Endodermal cell (in vitro differentiated cells): ENCODE measurements at regions not wholly inside any gene's neighbourhood (a gene's known extent, or its start where the extent isn't known, plus 50 kb on each side); places are given as distances from the start of the nearest gene placed in this dataset.

Experiments used
- DNase-seq: peaks from one replicate; pipeline ENCODE4 v3.0.0-alpha.2; 2017
- H3K27ac ChIP-seq: 2 replicates; pipeline ENCODE4 v1.5.1; 2013; ENCODE audit warnings: mild to moderate bottlenecking, low read depth, low read length, moderate library complexity
- H3K27me3 ChIP-seq: 2 replicates; pipeline ENCODE4 v1.6.1; 2013; ENCODE audit warnings: mild to moderate bottlenecking, low read length, moderate library complexity; ENCODE audit not compliant: insufficient read depth, control insufficient read depth, poor library complexity, severe bottlenecking
- H3K36me3 ChIP-seq: 2 replicates; pipeline ENCODE4 v1.7.0; 2013; ENCODE audit warnings: mild to moderate bottlenecking, low read length, moderate library complexity; ENCODE audit not compliant: control insufficient read depth, insufficient read depth
- H3K4me1 ChIP-seq: one replicate; pipeline ENCODE4 v1.7.0; 2013; ENCODE audit warnings: low read length; ENCODE audit not compliant: control insufficient read depth, insufficient read depth
- H3K4me3 ChIP-seq: 2 replicates; pipeline ENCODE4 v1.5.1; 2013; ENCODE audit warnings: mild to moderate bottlenecking, low read length, moderate library complexity
- H3K9ac ChIP-seq: 2 replicates; pipeline ENCODE4 v1.6.1; 2013; ENCODE audit warnings: mild to moderate bottlenecking, low read length, moderate library complexity; ENCODE audit not compliant: poor library complexity, severe bottlenecking; ENCODE audit errors: extremely low read depth
- H3K9me3 ChIP-seq: 2 replicates; pipeline ENCODE4 v1.6.1; 2013; ENCODE audit warnings: mild to moderate bottlenecking, low read length, moderate library complexity; ENCODE audit not compliant: control insufficient read depth
- H3K27ac Mint-ChIP-seq: 2 replicates; pipeline ENCODE4 v1.8.0; 2020; ENCODE audit warnings: mixed read lengths
- H3K27me3 Mint-ChIP-seq: 2 replicates; pipeline ENCODE4 v1.8.0; 2021; ENCODE audit warnings: mild to moderate bottlenecking, mixed read lengths; ENCODE audit not compliant: insufficient read depth
- H3K36me3 Mint-ChIP-seq: 2 replicates; pipeline ENCODE4 v1.8.0; 2020; ENCODE audit warnings: low read depth, mixed read lengths
- H3K4me1 Mint-ChIP-seq: 2 replicates; pipeline ENCODE4 v1.8.0; 2020; ENCODE audit warnings: mixed read lengths
- H3K4me3 Mint-ChIP-seq: 2 replicates; pipeline ENCODE4 v1.8.0; 2020; ENCODE audit warnings: mild to moderate bottlenecking, moderate library complexity, mixed read lengths
- H3K9me3 Mint-ChIP-seq: 2 replicates; pipeline ENCODE4 v1.8.0; 2020; ENCODE audit warnings: mild to moderate bottlenecking, mixed read lengths
- WGBS, 2 experiments: methylation state at CpG; one replicate each; pipeline versions ENCODE4 v1.1.5 to v1.1.7; 2013; ENCODE audit warnings: missing lambda C conversion rate in 2 of 2, mixed read lengths in 1 of 2; ENCODE audit not compliant: insufficient coverage in 1 of 2, insufficient read length in 1 of 2; 5-methylcytosine and 5-hydroxymethylcytosine counted together
- TF ChIP-seq, protein P1 (sequence below): fragments of 200-600 bp; sonication (generic); conservative IDR thresholded peaks from 2 replicates; pipeline ENCODE4 v1.5.0; 2021; ENCODE audit warnings: antibody characterized with exemption, mild to moderate bottlenecking

DNA sequence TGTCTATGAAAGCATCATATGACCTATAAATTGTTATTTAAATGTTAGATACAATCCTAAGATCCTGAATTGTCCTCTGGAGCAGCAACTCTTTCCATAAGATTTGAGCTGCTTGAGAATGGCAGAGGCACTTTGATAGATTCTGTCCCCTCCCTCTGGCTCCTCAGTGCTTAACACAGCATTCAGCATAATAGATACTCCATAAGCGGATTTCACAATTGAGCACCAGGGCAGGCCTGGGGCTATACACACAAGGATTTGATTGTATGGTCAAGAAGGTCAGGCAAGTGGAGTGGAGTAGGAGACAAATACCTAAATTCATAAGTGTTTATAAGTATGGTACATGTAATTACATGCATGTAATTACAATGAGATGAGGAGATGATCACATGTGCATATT, 96.3 kb downstream of the FOXD1 start:
- H3K4me3 ChIP-seq = no peak overlapping the region
- H3K9me3 ChIP-seq = no peaks in the 10 kb centered on the region
- WGBS, 2 experiments = 95% methylated on average over 1 of the region's 1 CpG; no CpG with 5 or more reads in 1 of the 2 experiments
- H3K36me3 ChIP-seq = no peaks in the 10 kb centered on the region
- H3K4me1 Mint-ChIP-seq = peaks cover 10% of the 10 kb centered on the region
- no peak overlapping the region for H3K4me3 Mint-ChIP-seq
- peaks cover 4% of the 10 kb centered on the region for H3K27me3 Mint-ChIP-seq
- no peaks in the 10 kb centered on the region for H3K36me3 Mint-ChIP-seq
- H3K27me3 ChIP-seq = no peaks in the 10 kb centered on the region
- H3K9me3 Mint-ChIP-seq = peaks cover 25% of the 10 kb centered on the region
- DNase-seq = no peak
- TF ChIP-seq, protein P1, sequence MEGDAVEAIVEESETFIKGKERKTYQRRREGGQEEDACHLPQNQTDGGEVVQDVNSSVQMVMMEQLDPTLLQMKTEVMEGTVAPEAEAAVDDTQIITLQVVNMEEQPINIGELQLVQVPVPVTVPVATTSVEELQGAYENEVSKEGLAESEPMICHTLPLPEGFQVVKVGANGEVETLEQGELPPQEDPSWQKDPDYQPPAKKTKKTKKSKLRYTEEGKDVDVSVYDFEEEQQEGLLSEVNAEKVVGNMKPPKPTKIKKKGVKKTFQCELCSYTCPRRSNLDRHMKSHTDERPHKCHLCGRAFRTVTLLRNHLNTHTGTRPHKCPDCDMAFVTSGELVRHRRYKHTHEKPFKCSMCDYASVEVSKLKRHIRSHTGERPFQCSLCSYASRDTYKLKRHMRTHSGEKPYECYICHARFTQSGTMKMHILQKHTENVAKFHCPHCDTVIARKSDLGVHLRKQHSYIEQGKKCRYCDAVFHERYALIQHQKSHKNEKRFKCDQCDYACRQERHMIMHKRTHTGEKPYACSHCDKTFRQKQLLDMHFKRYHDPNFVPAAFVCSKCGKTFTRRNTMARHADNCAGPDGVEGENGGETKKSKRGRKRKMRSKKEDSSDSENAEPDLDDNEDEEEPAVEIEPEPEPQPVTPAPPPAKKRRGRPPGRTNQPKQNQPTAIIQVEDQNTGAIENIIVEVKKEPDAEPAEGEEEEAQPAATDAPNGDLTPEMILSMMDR = no peak
- H3K27ac Mint-ChIP-seq = no peak overlapping the region
- H3K27ac ChIP-seq = no peak overlapping the region
- peaks cover 8% of the 10 kb centered on the region for H3K4me1 ChIP-seq
- no peak overlapping the region for H3K9ac ChIP-seq

DNA sequence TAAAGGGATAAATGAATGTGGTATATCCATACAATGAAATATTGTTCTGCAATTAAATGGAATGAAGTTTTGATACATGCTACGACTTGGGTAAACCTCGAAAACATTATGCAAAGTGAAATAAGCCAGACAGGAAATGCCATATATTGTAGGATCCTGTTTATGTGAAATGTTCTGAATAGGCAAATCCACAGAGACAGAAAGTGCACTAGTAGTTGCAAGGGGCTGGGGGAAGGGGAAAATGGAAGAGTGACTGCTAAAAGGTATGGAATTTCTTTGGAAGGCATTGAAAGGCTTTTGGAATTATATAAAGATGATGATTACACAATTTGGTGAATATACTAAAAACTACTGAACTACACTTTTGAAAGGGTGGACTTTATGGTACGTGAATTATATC, 97.0 kb downstream of the FOXD1 start:
- H3K27ac Mint-ChIP-seq = no peak overlapping the region
- H3K9ac ChIP-seq = no peak overlapping the region
- H3K27ac ChIP-seq = no peak overlapping the region
- H3K4me3 ChIP-seq = no peak overlapping the region
- H3K36me3 Mint-ChIP-seq = no peaks in the 10 kb centered on the region
- H3K9me3 Mint-ChIP-seq = peaks cover 32% of the 10 kb centered on the region
- peaks cover 4% of the 10 kb centered on the region for H3K27me3 Mint-ChIP-seq
- H3K36me3 ChIP-seq = no peaks in the 10 kb centered on the region
- no peak overlapping the region for H3K4me3 Mint-ChIP-seq
- peaks cover 8% of the 10 kb centered on the region for H3K4me1 ChIP-seq
- TF ChIP-seq, protein P1 = no peak
- no peak for DNase-seq
- no peaks in the 10 kb centered on the region for H3K27me3 ChIP-seq
- peaks cover 8% of the 10 kb centered on the region for H3K4me1 Mint-ChIP-seq
- H3K9me3 ChIP-seq = peaks cover 6% of the 10 kb centered on the region
- WGBS, 2 experiments = 79 to 92% methylated on average over 2 of the region's 3 CpGs

DNA sequence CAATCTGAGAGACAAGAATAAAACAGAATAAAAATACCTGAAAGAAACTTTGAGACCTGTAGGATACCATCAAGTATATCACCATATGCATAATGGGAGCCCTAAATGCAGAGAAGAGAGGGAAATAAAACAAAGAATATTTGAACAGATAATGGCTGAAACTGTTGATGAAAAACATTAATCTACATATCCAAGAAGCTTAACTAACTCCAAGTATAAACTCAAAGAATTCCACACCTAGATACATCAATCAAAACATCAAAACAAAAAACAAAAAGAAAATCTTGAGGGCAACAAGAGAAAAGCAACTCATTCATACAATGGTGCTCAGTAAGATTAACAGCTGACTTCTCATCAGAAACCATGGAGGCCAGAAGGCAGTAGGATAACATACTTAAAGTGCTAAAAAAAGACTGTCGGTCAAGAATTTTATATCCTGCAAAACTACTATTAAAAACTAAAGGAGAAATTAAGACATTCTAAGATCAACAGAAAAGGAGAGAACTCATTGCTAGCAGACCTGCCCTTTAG, 101.6 kb downstream of the FOXD1 start:
- H3K27ac Mint-ChIP-seq = no peak overlapping the region
- Histone ChIP-seq H3K27me3 (no peaks in the 10 kb centered on the region), H3K36me3 (no peaks in the 10 kb centered on the region), H3K4me3 (no peak overlapping the region), H3K9ac (no peak overlapping the region), H3K27ac (no peak overlapping the region), H3K9me3 (peaks cover 20% of the 10 kb centered on the region), H3K4me1 (no peaks in the 10 kb centered on the region)
- TF ChIP-seq, protein P1 = no peak
- H3K27me3 Mint-ChIP-seq = peaks cover 1% of the 10 kb centered on the region
- H3K4me3 Mint-ChIP-seq = no peak overlapping the region
- no peak for DNase-seq
- peaks cover 6% of the 10 kb centered on the region for H3K4me1 Mint-ChIP-seq
- WGBS, 2 experiments = 91% methylated on average over 1 of the region's 1 CpG; no CpG with 5 or more reads in 1 of the 2 experiments
- no peaks in the 10 kb centered on the region for H3K36me3 Mint-ChIP-seq
- peaks cover 46% of the 10 kb centered on the region for H3K9me3 Mint-ChIP-seq
